Panc1 (cell line): ENCODE measurements at regions not wholly inside any gene's neighbourhood (a gene's known extent, or its start where the extent isn't known, plus 50 kb on each side); places are given as distances from the start of the nearest gene placed in this dataset.

Experiments
- POLR2AphosphoS5 ChIP-seq: IDR thresholded peaks from 2 replicates; pipeline ENCODE4 v1.6.1; 2012; ENCODE audit warnings: mild to moderate bottlenecking, low read depth, low read length, moderate library complexity
- TF ChIP-seq, protein P1 (sequence below): fragments of 450-650 bp; IDR thresholded peaks from 2 replicates; pipeline ENCODE4 v1.5.1; 2017; ENCODE audit warnings: mild to moderate bottlenecking
- TF ChIP-seq, protein P2 (sequence below), 2 experiments: IDR thresholded peaks; 2 replicates each; pipeline ENCODE4 v1.6.1; 2011 to 2012; ENCODE audit warnings: low read depth in 2 of 2, control low read depth in 1 of 2, low read length in 1 of 2, mild to moderate bottlenecking in 1 of 2, moderate library complexity in 1 of 2; ENCODE audit not compliant: insufficient read depth in 1 of 2

GRCh38 chr17:77476006-77476405 is 335.2 kb downstream of the SEC14L1 start:
- TF ChIP-seq, protein P1, sequence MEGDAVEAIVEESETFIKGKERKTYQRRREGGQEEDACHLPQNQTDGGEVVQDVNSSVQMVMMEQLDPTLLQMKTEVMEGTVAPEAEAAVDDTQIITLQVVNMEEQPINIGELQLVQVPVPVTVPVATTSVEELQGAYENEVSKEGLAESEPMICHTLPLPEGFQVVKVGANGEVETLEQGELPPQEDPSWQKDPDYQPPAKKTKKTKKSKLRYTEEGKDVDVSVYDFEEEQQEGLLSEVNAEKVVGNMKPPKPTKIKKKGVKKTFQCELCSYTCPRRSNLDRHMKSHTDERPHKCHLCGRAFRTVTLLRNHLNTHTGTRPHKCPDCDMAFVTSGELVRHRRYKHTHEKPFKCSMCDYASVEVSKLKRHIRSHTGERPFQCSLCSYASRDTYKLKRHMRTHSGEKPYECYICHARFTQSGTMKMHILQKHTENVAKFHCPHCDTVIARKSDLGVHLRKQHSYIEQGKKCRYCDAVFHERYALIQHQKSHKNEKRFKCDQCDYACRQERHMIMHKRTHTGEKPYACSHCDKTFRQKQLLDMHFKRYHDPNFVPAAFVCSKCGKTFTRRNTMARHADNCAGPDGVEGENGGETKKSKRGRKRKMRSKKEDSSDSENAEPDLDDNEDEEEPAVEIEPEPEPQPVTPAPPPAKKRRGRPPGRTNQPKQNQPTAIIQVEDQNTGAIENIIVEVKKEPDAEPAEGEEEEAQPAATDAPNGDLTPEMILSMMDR = no peak
- TF ChIP-seq, protein P2, sequence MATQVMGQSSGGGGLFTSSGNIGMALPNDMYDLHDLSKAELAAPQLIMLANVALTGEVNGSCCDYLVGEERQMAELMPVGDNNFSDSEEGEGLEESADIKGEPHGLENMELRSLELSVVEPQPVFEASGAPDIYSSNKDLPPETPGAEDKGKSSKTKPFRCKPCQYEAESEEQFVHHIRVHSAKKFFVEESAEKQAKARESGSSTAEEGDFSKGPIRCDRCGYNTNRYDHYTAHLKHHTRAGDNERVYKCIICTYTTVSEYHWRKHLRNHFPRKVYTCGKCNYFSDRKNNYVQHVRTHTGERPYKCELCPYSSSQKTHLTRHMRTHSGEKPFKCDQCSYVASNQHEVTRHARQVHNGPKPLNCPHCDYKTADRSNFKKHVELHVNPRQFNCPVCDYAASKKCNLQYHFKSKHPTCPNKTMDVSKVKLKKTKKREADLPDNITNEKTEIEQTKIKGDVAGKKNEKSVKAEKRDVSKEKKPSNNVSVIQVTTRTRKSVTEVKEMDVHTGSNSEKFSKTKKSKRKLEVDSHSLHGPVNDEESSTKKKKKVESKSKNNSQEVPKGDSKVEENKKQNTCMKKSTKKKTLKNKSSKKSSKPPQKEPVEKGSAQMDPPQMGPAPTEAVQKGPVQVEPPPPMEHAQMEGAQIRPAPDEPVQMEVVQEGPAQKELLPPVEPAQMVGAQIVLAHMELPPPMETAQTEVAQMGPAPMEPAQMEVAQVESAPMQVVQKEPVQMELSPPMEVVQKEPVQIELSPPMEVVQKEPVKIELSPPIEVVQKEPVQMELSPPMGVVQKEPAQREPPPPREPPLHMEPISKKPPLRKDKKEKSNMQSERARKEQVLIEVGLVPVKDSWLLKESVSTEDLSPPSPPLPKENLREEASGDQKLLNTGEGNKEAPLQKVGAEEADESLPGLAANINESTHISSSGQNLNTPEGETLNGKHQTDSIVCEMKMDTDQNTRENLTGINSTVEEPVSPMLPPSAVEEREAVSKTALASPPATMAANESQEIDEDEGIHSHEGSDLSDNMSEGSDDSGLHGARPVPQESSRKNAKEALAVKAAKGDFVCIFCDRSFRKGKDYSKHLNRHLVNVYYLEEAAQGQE (IDR thresholded peaks at IDR 0.05; ENCODE audit: insufficient read depth in 1 of 2, low read depth in 2 of 2, low read length in 1 of 2) = no peak
- TF ChIP-seq POLR2AphosphoS5 = 0 out of 2 replicates have a peak, but pooled peaks have one; percentile 23
